ENCODE measurements at regions not wholly inside any gene's neighbourhood (a gene's known extent, or its start where the extent isn't known, plus 50 kb on each side); places are given as distances from the start of the nearest gene placed in this dataset.

DNA sequence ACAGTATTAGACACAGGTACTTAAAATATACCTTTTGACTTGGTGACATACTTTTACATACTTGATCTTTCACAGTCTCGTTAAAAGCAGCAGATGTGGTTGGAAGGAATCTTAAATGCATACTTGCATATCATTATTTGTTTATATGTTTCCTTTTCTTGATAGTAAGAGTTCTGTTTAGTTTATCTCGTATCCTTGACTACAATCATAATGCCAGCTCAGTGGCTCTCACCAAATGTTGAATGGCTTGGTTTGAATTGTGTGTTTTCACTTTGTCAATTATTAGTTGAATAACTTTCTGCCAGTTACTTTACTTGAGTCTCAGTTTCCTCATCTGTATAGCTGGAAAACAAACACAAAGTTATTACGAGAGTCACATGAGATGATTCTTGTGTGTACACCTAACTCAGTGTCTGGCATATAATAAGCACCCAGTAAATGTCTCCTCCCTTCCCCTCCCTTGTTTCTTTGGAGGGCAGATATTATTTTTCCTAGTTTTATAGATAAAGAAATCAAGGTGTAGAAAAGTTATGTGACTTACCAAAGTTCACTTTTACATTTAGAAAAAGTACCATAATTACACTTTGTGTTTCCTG lies 131.6 kb upstream of the IVNS1ABP start:
- no peaks in the 10 kb centered on the region for H3K4me1 ChIP-seq (ENCODE audit: low read depth)
- no peak overlapping the region for H3K27ac ChIP-seq
- H3K4me3 ChIP-seq: no peak overlapping the region
- no peak for TF ChIP-seq CTCF (IDR thresholded peaks at IDR 0.05; ENCODE audit: low read depth, low read length)
- no peak for DNase-seq (ENCODE audit: low read depth in 1 of 2, low spot score in 1 of 2)
- no peaks in the 10 kb centered on the region for H3K36me3 ChIP-seq
- no peaks in the 10 kb centered on the region for H3K9me3 ChIP-seq (ENCODE audit: low read depth)
- H3K27me3 ChIP-seq: no peaks in the 10 kb centered on the region

GRCh38 chr1:185446131-185446530 lies 129.1 kb upstream of the IVNS1ABP start:
- Histone ChIP-seq H3K27ac (no peak overlapping the region), H3K36me3 (no peaks in the 10 kb centered on the region), H3K27me3 (no peaks in the 10 kb centered on the region), H3K4me1 (ENCODE audit: low read depth) (no peaks in the 10 kb centered on the region), H3K9me3 (ENCODE audit: low read depth) (no peaks in the 10 kb centered on the region), H3K4me3 (no peak overlapping the region)
- no peak for DNase-seq (ENCODE audit: low read depth in 1 of 2, low spot score in 1 of 2)
- TF ChIP-seq CTCF (IDR thresholded peaks at IDR 0.05; ENCODE audit: low read depth, low read length): no peak

DNA sequence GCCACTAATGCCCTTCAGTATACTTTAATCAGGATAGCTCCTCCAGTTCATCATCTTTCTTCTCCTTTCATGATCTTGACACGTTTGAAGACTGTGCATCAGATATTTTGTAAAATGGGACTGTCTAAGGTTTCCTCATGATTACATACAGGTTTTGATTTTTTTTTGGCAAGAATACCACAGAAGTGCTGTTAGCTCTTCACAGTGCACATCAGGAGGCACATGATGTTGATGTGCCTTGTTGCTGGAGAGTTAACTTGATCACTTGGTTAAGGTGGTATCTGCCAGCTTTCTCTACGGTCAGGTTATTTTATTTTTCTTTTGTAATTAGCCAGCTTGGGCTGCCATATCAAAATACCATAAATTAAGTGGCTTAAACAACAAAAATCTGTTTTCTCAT lies 128.6 kb upstream of the IVNS1ABP start:
- no peaks in the 10 kb centered on the region for H3K9me3 ChIP-seq (ENCODE audit: low read depth)
- DNase-seq (ENCODE audit: low read depth in 1 of 2, low spot score in 1 of 2): no peak
- no peak overlapping the region for H3K27ac ChIP-seq
- H3K36me3 ChIP-seq: no peaks in the 10 kb centered on the region
- no peaks in the 10 kb centered on the region for H3K27me3 ChIP-seq
- no peak overlapping the region for H3K4me3 ChIP-seq
- TF ChIP-seq CTCF (IDR thresholded peaks at IDR 0.05; ENCODE audit: low read depth, low read length): no peak
- no peaks in the 10 kb centered on the region for H3K4me1 ChIP-seq (ENCODE audit: low read depth)

DNA sequence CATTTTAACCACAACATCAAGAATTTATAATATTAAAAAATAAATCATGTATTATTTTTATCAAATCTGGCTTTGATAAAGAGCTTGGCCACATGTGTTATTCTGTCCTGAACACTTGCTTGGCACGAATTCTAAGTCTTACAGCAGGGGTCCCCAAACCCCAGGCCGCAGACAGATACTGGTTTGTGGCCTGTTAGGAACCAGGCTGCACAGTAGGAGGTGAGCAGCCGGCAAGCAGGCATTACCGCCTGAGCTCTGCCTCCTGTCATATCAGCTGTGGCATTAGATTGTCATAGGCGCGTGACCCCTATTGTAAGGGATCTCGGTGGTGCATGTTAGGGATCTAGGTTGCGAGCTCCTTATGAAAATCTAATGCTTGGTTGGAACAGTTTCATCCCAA lies 127.6 kb upstream of the IVNS1ABP start:
- H3K4me3 ChIP-seq: no peak overlapping the region
- TF ChIP-seq CTCF (IDR thresholded peaks at IDR 0.05; ENCODE audit: low read depth, low read length): no peak
- DNase-seq (ENCODE audit: low read depth in 1 of 2, low spot score in 1 of 2): no peak
- no peaks in the 10 kb centered on the region for H3K36me3 ChIP-seq
- H3K27ac ChIP-seq: no peak overlapping the region
- H3K9me3 ChIP-seq (ENCODE audit: low read depth): no peaks in the 10 kb centered on the region
- H3K27me3 ChIP-seq: no peaks in the 10 kb centered on the region
- no peaks in the 10 kb centered on the region for H3K4me1 ChIP-seq (ENCODE audit: low read depth)

GRCh38 chr1:185442050-185442449 lies 125.0 kb upstream of the IVNS1ABP start:
- no peak overlapping the region for H3K4me3 ChIP-seq
- peaks cover under 1% of the 10 kb centered on the region for H3K4me1 ChIP-seq (ENCODE audit: low read depth)
- no peak for DNase-seq (ENCODE audit: low read depth in 1 of 2, low spot score in 1 of 2)
- H3K9me3 ChIP-seq (ENCODE audit: low read depth): no peaks in the 10 kb centered on the region
- TF ChIP-seq CTCF (IDR thresholded peaks at IDR 0.05; ENCODE audit: low read depth, low read length): no peak
- no peak overlapping the region for H3K27ac ChIP-seq
- no peaks in the 10 kb centered on the region for H3K27me3 ChIP-seq
- no peaks in the 10 kb centered on the region for H3K36me3 ChIP-seq

DNA sequence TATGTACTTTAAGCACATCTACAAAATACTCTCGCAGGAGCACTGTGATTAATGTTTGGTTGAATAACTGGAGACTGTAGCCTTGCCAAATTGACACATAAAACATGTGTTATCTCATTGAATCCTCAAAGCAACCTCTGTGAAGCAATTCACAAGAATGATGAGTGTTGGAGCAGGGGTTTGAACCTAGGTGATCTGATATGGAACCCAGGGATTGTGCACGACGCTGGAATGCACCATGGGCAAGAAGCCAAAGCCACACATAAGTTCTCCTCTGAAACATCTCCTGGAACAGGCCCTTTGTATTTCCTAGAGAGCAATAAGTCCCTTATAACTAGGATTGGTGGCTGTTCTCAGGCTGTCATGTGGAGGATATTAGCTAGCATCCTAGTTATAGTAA lies 124.6 kb upstream of the IVNS1ABP start:
- Histone ChIP-seq H3K27me3 (no peaks in the 10 kb centered on the region), H3K4me1 (ENCODE audit: low read depth) (peaks cover 5% of the 10 kb centered on the region), H3K4me3 (no peak overlapping the region), H3K36me3 (no peaks in the 10 kb centered on the region), H3K9me3 (ENCODE audit: low read depth) (no peaks in the 10 kb centered on the region), H3K27ac (no peak overlapping the region)
- peak in 1 of 2 donors; percentile 45 for DNase-seq (ENCODE audit: low read depth in 1 of 2, low spot score in 1 of 2)
- no peak for TF ChIP-seq CTCF (IDR thresholded peaks at IDR 0.05; ENCODE audit: low read depth, low read length)
